Astrocyte of the spinal cord (primary cell): ENCODE measurements at regions not wholly inside any gene's neighbourhood (a gene's known extent, or its start where the extent isn't known, plus 50 kb on each side); places are given as distances from the start of the nearest gene placed in this dataset.

Experiments
- DNase-seq: peaks from one replicate; pipeline ENCODE4 v3.0.0; 2011; ENCODE audit warnings: low read depth, low spot score
- H3K4me3 ChIP-seq: 2 replicates; pipeline ENCODE4 v1.5.1; 2011; ENCODE audit warnings: low read depth, mild to moderate bottlenecking, low read length, moderate library complexity
- CTCF ChIP-seq: IDR thresholded peaks from 2 replicates; pipeline ENCODE4 v1.5.1; 2012; ENCODE audit warnings: low read depth, mild to moderate bottlenecking, low read length, inconsistent platforms
- in situ Hi-C: cut with HindIII; loops from 2 replicates; pipeline ENCODE4 v1.10.0; 2017; ENCODE audit warnings: low sequenced_read_pairs

- in situ Hi-C loops: no loop called here
- no peak overlapping the region for H3K4me3 ChIP-seq
- TF ChIP-seq CTCF: no peak
- DNase-seq: no peak
These were observed 193.0 kb upstream of the ZNF217 start for GRCh38 chr20:53786445-53787267.

GRCh38 chr20:53786071-53786444 is 192.4 kb upstream of the ZNF217 start:
- TF ChIP-seq CTCF: no peak
- no peak for DNase-seq
- no peak overlapping the region for H3K4me3 ChIP-seq
- in situ Hi-C loops: no loop called here

GRCh38 chr20:53785320-53785719 is 191.7 kb upstream of the ZNF217 start:
- TF ChIP-seq CTCF: no peak
- in situ Hi-C loops: no loop called here
- no peak overlapping the region for H3K4me3 ChIP-seq
- no peak for DNase-seq

GRCh38 chr20:53783768-53784167 is 190.1 kb upstream of the ZNF217 start:
- no peak for TF ChIP-seq CTCF
- H3K4me3 ChIP-seq: no peak overlapping the region
- in situ Hi-C loops: no loop called here
- DNase-seq: no peak

- no peak for TF ChIP-seq CTCF
- in situ Hi-C loops: no loop called here
- DNase-seq: no peak
- no peak overlapping the region for H3K4me3 ChIP-seq
These were observed 189.1 kb upstream of the ZNF217 start for GRCh38 chr20:53782612-53783246.

GRCh38 chr20:53779822-53780221 is 186.2 kb upstream of the ZNF217 start:
- H3K4me3 ChIP-seq: no peak overlapping the region
- in situ Hi-C loops: no loop called here
- DNase-seq: no peak
- no peak for TF ChIP-seq CTCF
